DOHH2 (cell line): ENCODE measurements at regions not wholly inside any gene's neighbourhood (a gene's known extent, or its start where the extent isn't known, plus 50 kb on each side); places are given as distances from the start of the nearest gene placed in this dataset.

Experiments
- H3F3A ChIP-seq: fragments of 200-600 bp; sonication (generic), shearing (Covaris generic); 2 replicates; pipeline ENCODE4 v1.6.0; 2016; ENCODE audit warnings: antibody characterized with exemption, mild to moderate bottlenecking; ENCODE audit not compliant: control insufficient read depth, insufficient read depth
- H3K27ac ChIP-seq: fragments of 200-600 bp; sonication (generic); 2 replicates; pipeline ENCODE4 v1.5.1; 2014; ENCODE audit warnings: low read depth, mild to moderate bottlenecking, low read length, moderate library complexity
- H3K27me3 ChIP-seq: fragments of 200-600 bp; sonication (generic); 2 replicates; pipeline ENCODE4 v1.6.1; 2014; ENCODE audit warnings: mild to moderate bottlenecking, low read length, mixed read lengths; ENCODE audit not compliant: control insufficient read depth
- H3K36me3 ChIP-seq: fragments of 200-600 bp; sonication (generic); 2 replicates; pipeline ENCODE4 v1.6.1; 2014; ENCODE audit warnings: mild to moderate bottlenecking, low read length, moderate library complexity, mixed read lengths; ENCODE audit not compliant: control insufficient read depth
- H3K4me1 ChIP-seq: fragments of 200-600 bp; sonication (generic); 2 replicates; pipeline ENCODE4 v1.6.1; 2014; ENCODE audit warnings: mild to moderate bottlenecking, low read length, mixed read lengths; ENCODE audit not compliant: control insufficient read depth
- H3K4me2 ChIP-seq: fragments of 200-600 bp; sonication (generic); 2 replicates; pipeline ENCODE4 v1.6.0; 2014; ENCODE audit warnings: mild to moderate bottlenecking, low read length, moderate library complexity
- H3K4me3 ChIP-seq: fragments of 200-600 bp; sonication (generic); 2 replicates; pipeline ENCODE4 v1.5.1; 2014; ENCODE audit warnings: mild to moderate bottlenecking, low read length, mixed read lengths
- H3K79me2 ChIP-seq: fragments of 200-600 bp; sonication (generic); 2 replicates; pipeline ENCODE4 v1.6.1; 2014; ENCODE audit warnings: mild to moderate bottlenecking, low read length, mixed read lengths; ENCODE audit not compliant: control insufficient read depth
- H3K9me2 ChIP-seq: fragments of 200-600 bp; sonication (generic); replicated peaks from 2 replicates; pipeline ENCODE4 v1.6.1; 2014; ENCODE audit warnings: mild to moderate bottlenecking, low read length, mixed read lengths; ENCODE audit not compliant: control insufficient read depth
- H3K9me3 ChIP-seq: fragments of 200-600 bp; sonication (generic); 2 replicates; pipeline ENCODE4 v1.6.1; 2014; ENCODE audit warnings: antibody characterized with exemption, low read length, mixed read lengths; ENCODE audit not compliant: control insufficient read depth, insufficient read depth
- H4K20me1 ChIP-seq: fragments of 200-600 bp; sonication (generic); 2 replicates; pipeline ENCODE4 v1.6.0; 2014; ENCODE audit warnings: low read depth, mild to moderate bottlenecking, antibody characterized with exemption, low read length, moderate library complexity; ENCODE audit not compliant: control insufficient read depth, insufficient read depth
- CTCF ChIP-seq: fragments of 200-600 bp; sonication (generic); IDR thresholded peaks from one replicate; pipeline ENCODE4 v1.5.1; 2014; ENCODE audit warnings: antibody characterized with exemption, mild to moderate bottlenecking, low read depth, low read length; ENCODE audit not compliant: poor library complexity, severe bottlenecking
- EZH2phosphoT487 ChIP-seq: fragments of 200-600 bp; sonication (generic); IDR thresholded peaks from 2 replicates; pipeline ENCODE4 v1.6.1; 2017; ENCODE audit warnings: borderline replicate concordance, mild to moderate bottlenecking, antibody characterized with exemption, low read length, moderate library complexity, mixed read lengths

GRCh38 chr10:57395923-57396322, 871.8 kb downstream of the IPMK start:
- Histone ChIP-seq H3K4me2 (no peak overlapping the region), H3K79me2 (no peaks in the 10 kb centered on the region)

GRCh38 chr10:57367412-57367811, 900.3 kb downstream of the IPMK start:
- H3F3A ChIP-seq = no peaks in the 10 kb centered on the region
- no peaks in the 10 kb centered on the region; the same call in 1 of the 2 replicates for H3K9me2 ChIP-seq
- H3K4me1 ChIP-seq = no peaks in the 10 kb centered on the region
- H3K4me3 ChIP-seq = no peak overlapping the region
- no peaks in the 10 kb centered on the region for H3K9me3 ChIP-seq
- no peaks in the 10 kb centered on the region for H3K79me2 ChIP-seq
- no peaks in the 10 kb centered on the region for H3K36me3 ChIP-seq
- H3K27me3 ChIP-seq = no peaks in the 10 kb centered on the region
- H4K20me1 ChIP-seq = no peaks in the 10 kb centered on the region
- TF ChIP-seq CTCF (no peak), EZH2phosphoT487 (no peak)
- no peak overlapping the region for H3K4me2 ChIP-seq
- no peak overlapping the region for H3K27ac ChIP-seq

More at GRCh38 chr10:57395923-57396322, 871.8 kb downstream of the IPMK start:
- Histone ChIP-seq H3K9me3 (no peaks in the 10 kb centered on the region), H4K20me1 (no peaks in the 10 kb centered on the region), H3K36me3 (no peaks in the 10 kb centered on the region), H3K27me3 (no peaks in the 10 kb centered on the region), H3F3A (no peaks in the 10 kb centered on the region), H3K4me3 (no peak overlapping the region), H3K27ac (no peak overlapping the region), H3K9me2 (no peaks in the 10 kb centered on the region), H3K4me1 (no peaks in the 10 kb centered on the region)
- TF ChIP-seq EZH2phosphoT487 (no peak), CTCF (no peak)

GRCh38 chr10:57362811-57363210, 904.9 kb downstream of the IPMK start:
- Histone ChIP-seq H3K4me1 (no peaks in the 10 kb centered on the region), H3K4me2 (no peak overlapping the region), H3K36me3 (no peaks in the 10 kb centered on the region)

More at GRCh38 chr10:57362811-57363210, 904.9 kb downstream of the IPMK start:
- no peaks in the 10 kb centered on the region for H4K20me1 ChIP-seq
- TF ChIP-seq CTCF = no peak
- no peak for TF ChIP-seq EZH2phosphoT487
- H3K27ac ChIP-seq = no peak overlapping the region
- no peaks in the 10 kb centered on the region for H3K79me2 ChIP-seq
- H3K9me2 ChIP-seq = no peaks in the 10 kb centered on the region; the same call in 1 of the 2 replicates
- H3K4me3 ChIP-seq = no peak overlapping the region
- H3K27me3 ChIP-seq = no peaks in the 10 kb centered on the region
- H3K9me3 ChIP-seq = no peaks in the 10 kb centered on the region
- no peaks in the 10 kb centered on the region for H3F3A ChIP-seq
